ENCODE measurements at regions not wholly inside any gene's neighbourhood (a gene's known extent, or its start where the extent isn't known, plus 50 kb on each side); places are given as distances from the start of the nearest gene placed in this dataset.

DNA sequence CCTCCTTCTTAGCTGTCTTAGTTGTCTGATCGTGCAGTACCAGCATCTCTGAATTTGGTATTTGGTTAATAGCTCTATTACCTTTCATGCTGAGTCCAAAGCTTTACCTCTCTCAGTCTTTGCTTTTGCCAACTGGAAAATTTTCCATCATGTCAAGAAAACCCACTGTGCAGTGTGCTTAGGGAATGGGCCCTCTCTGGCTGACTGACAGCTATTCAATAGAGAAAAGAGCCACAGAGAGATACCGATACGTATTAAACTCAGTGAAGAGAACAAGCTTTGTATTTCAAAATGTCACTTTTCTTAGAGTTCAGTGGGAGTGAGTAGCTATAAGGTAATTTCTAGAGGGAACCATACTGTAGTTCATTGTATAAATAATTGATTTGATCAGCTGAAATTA lies 1507.1 kb downstream of the C4orf33 start (continued):
- TF ChIP-seq, protein P1, sequence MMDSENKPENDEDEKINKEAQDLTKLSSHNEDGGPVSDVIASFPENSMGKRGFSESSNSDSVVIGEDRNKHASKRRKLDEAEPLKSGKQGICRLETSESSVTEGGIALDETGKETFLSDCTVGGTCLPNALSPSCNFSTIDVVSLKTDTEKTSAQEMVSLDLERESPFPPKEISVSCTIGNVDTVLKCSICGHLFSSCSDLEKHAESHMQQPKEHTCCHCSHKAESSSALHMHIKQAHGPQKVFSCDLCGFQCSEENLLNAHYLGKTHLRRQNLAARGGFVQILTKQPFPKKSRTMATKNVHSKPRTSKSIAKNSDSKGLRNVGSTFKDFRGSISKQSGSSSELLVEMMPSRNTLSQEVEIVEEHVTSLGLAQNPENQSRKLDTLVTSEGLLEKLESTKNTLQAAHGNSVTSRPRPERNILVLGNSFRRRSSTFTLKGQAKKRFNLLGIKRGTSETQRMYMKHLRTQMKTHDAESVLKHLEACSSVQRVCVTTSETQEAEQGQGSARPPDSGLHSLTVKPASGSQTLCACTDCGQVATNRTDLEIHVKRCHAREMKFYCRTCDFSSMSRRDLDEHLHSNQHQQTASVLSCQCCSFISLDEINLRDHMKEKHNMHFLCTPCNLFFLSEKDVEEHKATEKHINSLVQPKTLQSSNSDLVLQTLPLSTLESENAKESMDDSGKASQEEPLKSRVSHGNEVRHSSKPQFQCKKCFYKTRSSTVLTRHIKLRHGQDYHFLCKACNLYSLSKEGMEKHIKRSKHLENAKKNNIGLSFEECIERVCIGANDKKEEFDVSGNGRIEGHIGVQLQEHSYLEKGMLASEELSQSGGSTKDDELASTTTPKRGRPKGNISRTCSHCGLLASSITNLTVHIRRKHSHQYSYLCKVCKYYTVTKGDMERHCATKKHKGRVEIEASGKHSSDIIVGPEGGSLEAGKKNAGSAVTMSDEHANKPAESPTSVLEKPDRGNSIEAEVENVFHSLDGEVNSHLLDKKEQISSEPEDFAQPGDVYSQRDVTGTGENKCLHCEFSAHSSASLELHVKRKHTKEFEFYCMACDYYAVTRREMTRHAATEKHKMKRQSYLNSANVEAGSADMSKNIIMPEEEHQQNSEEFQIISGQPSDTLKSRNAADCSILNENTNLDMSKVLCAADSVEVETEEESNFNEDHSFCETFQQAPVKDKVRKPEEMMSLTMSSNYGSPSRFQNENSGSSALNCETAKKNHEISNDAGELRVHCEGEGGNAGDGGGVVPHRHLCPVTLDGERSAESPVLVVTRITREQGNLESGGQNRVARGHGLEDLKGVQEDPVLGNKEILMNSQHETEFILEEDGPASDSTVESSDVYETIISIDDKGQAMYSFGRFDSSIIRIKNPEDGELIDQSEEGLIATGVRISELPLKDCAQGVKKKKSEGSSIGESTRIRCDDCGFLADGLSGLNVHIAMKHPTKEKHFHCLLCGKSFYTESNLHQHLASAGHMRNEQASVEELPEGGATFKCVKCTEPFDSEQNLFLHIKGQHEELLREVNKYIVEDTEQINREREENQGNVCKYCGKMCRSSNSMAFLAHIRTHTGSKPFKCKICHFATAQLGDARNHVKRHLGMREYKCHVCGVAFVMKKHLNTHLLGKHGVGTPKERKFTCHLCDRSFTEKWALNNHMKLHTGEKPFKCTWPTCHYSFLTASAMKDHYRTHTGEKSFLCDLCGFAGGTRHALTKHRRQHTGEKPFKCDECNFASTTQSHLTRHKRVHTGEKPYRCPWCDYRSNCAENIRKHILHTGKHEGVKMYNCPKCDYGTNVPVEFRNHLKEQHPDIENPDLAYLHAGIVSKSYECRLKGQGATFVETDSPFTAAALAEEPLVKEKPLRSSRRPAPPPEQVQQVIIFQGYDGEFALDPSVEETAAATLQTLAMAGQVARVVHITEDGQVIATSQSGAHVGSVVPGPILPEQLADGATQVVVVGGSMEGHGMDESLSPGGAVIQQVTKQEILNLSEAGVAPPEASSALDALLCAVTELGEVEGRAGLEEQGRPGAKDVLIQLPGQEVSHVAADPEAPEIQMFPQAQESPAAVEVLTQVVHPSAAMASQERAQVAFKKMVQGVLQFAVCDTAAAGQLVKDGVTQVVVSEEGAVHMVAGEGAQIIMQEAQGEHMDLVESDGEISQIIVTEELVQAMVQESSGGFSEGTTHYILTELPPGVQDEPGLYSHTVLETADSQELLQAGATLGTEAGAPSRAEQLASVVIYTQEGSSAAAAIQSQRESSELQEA (IDR thresholded peaks at IDR 0.05; ENCODE audit: low read depth): no peak
- no peak for TF ChIP-seq FOXP1 (CRISPR knock-in tag; IDR thresholded peaks at IDR 0.05)
- no peak for TF ChIP-seq HNRNPUL1 (IDR thresholded peaks at IDR 0.05; ENCODE audit: low read length)
- no peak for TF ChIP-seq RBBP5 (IDR thresholded peaks at IDR 0.05; ENCODE audit: borderline replicate concordance, insufficient read depth, low read length, poor library complexity, severe bottlenecking)
- TF ChIP-seq ZNF175 (CRISPR knock-in tag; IDR thresholded peaks at IDR 0.05; ENCODE audit: low read depth): no peak
- TF ChIP-seq NCOA6 (IDR thresholded peaks at IDR 0.05): no peak
- no peak for TF ChIP-seq THAP7 (CRISPR knock-in tag; IDR thresholded peaks at IDR 0.05)
